NCI-H2081 treated with DMSO at 0.1 percent for 48 hours (cell line): ENCODE measurements at regions not wholly inside any gene's neighbourhood (a gene's known extent, or its start where the extent isn't known, plus 50 kb on each side); places are given as distances from the start of the nearest gene placed in this dataset.
"Not testable (repeated sequence)": the region's sequence is repeated elsewhere in the genome, so short reads cannot be mapped to it uniquely, and the experiment has no call there.

Experiments used
- DNase-seq: peaks from one replicate; lab custom pipeline; 2025; lab: John Stamatoyannopoulos, UW

GRCh38 chr7:125255810-125256209 lies 326.2 kb upstream of the POT1 start:
- DNase-seq: no peak

- DNase-seq: no peak
These were observed 324.9 kb upstream of the POT1 start for GRCh38 chr7:125254566-125254965.

- no peak for DNase-seq
These were observed 324.0 kb upstream of the POT1 start for GRCh38 chr7:125253452-125254190.

- DNase-seq: no peak
These were observed 318.0 kb upstream of the POT1 start for GRCh38 chr7:125247514-125248098.

- no peak for DNase-seq
These were observed 317.1 kb upstream of the POT1 start for GRCh38 chr7:125246706-125247105.

- no peak for DNase-seq
These were observed 311.9 kb upstream of the POT1 start for GRCh38 chr7:125241548-125241947.

- no peak for DNase-seq
These were observed 293.0 kb upstream of the POT1 start for GRCh38 chr7:125222596-125222995.

GRCh38 chr7:125218076-125218475 lies 288.5 kb upstream of the POT1 start:
- DNase-seq: no peak

GRCh38 chr7:125201002-125201401 lies 271.4 kb upstream of the POT1 start:
- DNase-seq: no peak

- DNase-seq: no peak
These were observed 268.2 kb upstream of the POT1 start for GRCh38 chr7:125197731-125198393.

- no peak for DNase-seq
These were observed 265.5 kb upstream of the POT1 start for GRCh38 chr7:125195156-125195555.

GRCh38 chr7:125193263-125193662 lies 263.6 kb upstream of the POT1 start:
- DNase-seq: no peak

GRCh38 chr7:125184801-125185200 lies 255.2 kb upstream of the POT1 start:
- DNase-seq: no peak

- not testable (repeated sequence) for DNase-seq
These were observed 252.1 kb upstream of the POT1 start for GRCh38 chr7:125181569-125182267.

- no peak for DNase-seq
These were observed 243.9 kb upstream of the POT1 start for GRCh38 chr7:125173571-125173970.

- no peak for DNase-seq
These were observed 239.5 kb upstream of the POT1 start for GRCh38 chr7:125169088-125169487.

- DNase-seq: no peak
These were observed 225.3 kb upstream of the POT1 start for GRCh38 chr7:125154930-125155329.

- no peak for DNase-seq
These were observed 219.5 kb upstream of the POT1 start for GRCh38 chr7:125149151-125149550.

GRCh38 chr7:125147047-125147446 lies 217.4 kb upstream of the POT1 start:
- DNase-seq: no peak

GRCh38 chr7:125136755-125137532 lies 207.3 kb upstream of the POT1 start:
- no peak for DNase-seq

- DNase-seq: no peak
These were observed 206.7 kb upstream of the POT1 start for GRCh38 chr7:125136341-125136740.

GRCh38 chr7:125130173-125130572 lies 200.5 kb upstream of the POT1 start:
- DNase-seq: no peak
